HCT116 (cell line): ENCODE measurements at regions not wholly inside any gene's neighbourhood (a gene's known extent, or its start where the extent isn't known, plus 50 kb on each side); places are given as distances from the start of the nearest gene placed in this dataset.

ENCODE experiments used
- EGR1 ChIP-seq: IDR thresholded peaks from 2 replicates; pipeline ENCODE4 v1.6.1; 2012; ENCODE audit warnings: low read depth
- EZH2 ChIP-seq: fragments of 200-600 bp; sonication (generic); IDR thresholded peaks from 2 replicates; pipeline ENCODE4 v1.6.1; 2017; ENCODE audit warnings: antibody characterized with exemption, mixed run types
- FOSL1 ChIP-seq: IDR thresholded peaks from 2 replicates; pipeline ENCODE4 v1.6.1; 2012; ENCODE audit warnings: low read depth
- POLR2A ChIP-seq: IDR thresholded peaks from 2 replicates; pipeline ENCODE4 v1.7.0; 2011; ENCODE audit warnings: borderline replicate concordance; ENCODE audit not compliant: insufficient read depth, insufficient read length; ENCODE audit errors: extremely low read depth
- SIN3A ChIP-seq: IDR thresholded peaks from 2 replicates; pipeline ENCODE4 v1.6.1; 2012; ENCODE audit warnings: low read depth
- ZFX ChIP-seq: fragments of 450-650 bp; IDR thresholded peaks from 2 replicates; pipeline ENCODE4 v1.6.1; 2017
- TF ChIP-seq, protein P1 (sequence below), 3 experiments: fragments of 200-600 bp in 1 of 3; sonication (generic) in 1 of 3; IDR thresholded peaks in 2 of 3; conservative IDR thresholded peaks in 1 of 3; 2 replicates each; pipeline ENCODE4 v1.5.1; 2012 to 2017; ENCODE audit warnings: low read depth in 2 of 3, low read length in 2 of 3, antibody characterized with exemption in 1 of 3, borderline replicate concordance in 1 of 3, control low read depth in 1 of 3, mild to moderate bottlenecking in 1 of 3, mixed read lengths in 1 of 3, mixed run types in 1 of 3, moderate library complexity in 1 of 3; ENCODE audit not compliant: insufficient read depth in 1 of 3

GRCh38 chr14:65184032-65184764 is 81.9 kb upstream of the MAX start:
- TF ChIP-seq EGR1 (no peak), EZH2 (no peak), FOSL1 (no peak), ZFX (no peak), POLR2A (no peak), SIN3A (no peak)
- TF ChIP-seq, protein P1, sequence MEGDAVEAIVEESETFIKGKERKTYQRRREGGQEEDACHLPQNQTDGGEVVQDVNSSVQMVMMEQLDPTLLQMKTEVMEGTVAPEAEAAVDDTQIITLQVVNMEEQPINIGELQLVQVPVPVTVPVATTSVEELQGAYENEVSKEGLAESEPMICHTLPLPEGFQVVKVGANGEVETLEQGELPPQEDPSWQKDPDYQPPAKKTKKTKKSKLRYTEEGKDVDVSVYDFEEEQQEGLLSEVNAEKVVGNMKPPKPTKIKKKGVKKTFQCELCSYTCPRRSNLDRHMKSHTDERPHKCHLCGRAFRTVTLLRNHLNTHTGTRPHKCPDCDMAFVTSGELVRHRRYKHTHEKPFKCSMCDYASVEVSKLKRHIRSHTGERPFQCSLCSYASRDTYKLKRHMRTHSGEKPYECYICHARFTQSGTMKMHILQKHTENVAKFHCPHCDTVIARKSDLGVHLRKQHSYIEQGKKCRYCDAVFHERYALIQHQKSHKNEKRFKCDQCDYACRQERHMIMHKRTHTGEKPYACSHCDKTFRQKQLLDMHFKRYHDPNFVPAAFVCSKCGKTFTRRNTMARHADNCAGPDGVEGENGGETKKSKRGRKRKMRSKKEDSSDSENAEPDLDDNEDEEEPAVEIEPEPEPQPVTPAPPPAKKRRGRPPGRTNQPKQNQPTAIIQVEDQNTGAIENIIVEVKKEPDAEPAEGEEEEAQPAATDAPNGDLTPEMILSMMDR (IDR thresholded peaks at IDR 0.05 in 2 of 3, conservative IDR thresholded peaks at IDR 0.05 in 1 of 3; ENCODE audit: borderline replicate concordance in 1 of 3, insufficient read depth in 1 of 3, low read depth in 2 of 3, low read length in 2 of 3): no peak
